Activated CD8-positive, alpha-beta T cell treated with anti-CD3 and anti-CD28 coated beads for 36 hours (primary cell): ENCODE measurements at regions not wholly inside any gene's neighbourhood (a gene's known extent, or its start where the extent isn't known, plus 50 kb on each side); places are given as distances from the start of the nearest gene placed in this dataset.

Experiments used
- ATAC-seq: fragments of 200-7000 bp; cut with Tn5 transposase; one replicate; pipeline ENCODE4 v1.10.0; 2021; ENCODE audit warnings: mild to moderate bottlenecking, moderate library complexity
- CTCF ChIA-PET: fragments of 350-600 bp; sonication (Branson Sonifier 250); formaldehyde crosslinking; loops from one replicate; lab custom pipeline; 2021; ENCODE audit warnings: antibody characterized with exemption; lab: Charles Lee
- POLR2A ChIA-PET: fragments of 350-600 bp; sonication (Branson Sonifier 250); formaldehyde crosslinking; loops from one replicate; lab custom pipeline; 2021; ENCODE audit warnings: antibody characterized with exemption; lab: Charles Lee
- DNase-seq: peaks from one replicate; pipeline ENCODE4 v3.0.0-alpha.2; 2020
- H3K27ac Mint-ChIP-seq: one replicate; pipeline ENCODE4 v1.8.0; 2021; ENCODE audit warnings: mild to moderate bottlenecking, mixed read lengths
- H3K27me3 Mint-ChIP-seq: one replicate; pipeline ENCODE4 v1.8.0; 2021; ENCODE audit warnings: mixed read lengths
- H3K36me3 Mint-ChIP-seq: one replicate; pipeline ENCODE4 v1.8.0; 2021; ENCODE audit warnings: low read depth, mixed read lengths
- H3K4me1 Mint-ChIP-seq: one replicate; pipeline ENCODE4 v1.8.0; 2021; ENCODE audit warnings: low read depth, mixed read lengths
- H3K4me3 Mint-ChIP-seq: one replicate; pipeline ENCODE4 v1.8.0; 2021; ENCODE audit warnings: mild to moderate bottlenecking, moderate library complexity, mixed read lengths
- H3K9me3 Mint-ChIP-seq: one replicate; pipeline ENCODE4 v1.8.0; 2021; ENCODE audit warnings: mixed read lengths
- intact Hi-C: fragments of 100-400 bp; cut with micrococcal nuclease; formaldehyde crosslinking; loops from one replicate; pipeline ENCODE4 v1.10.0; 2022
- TF ChIP-seq, protein P1 (sequence below): fragments of 200-600 bp; IDR thresholded peaks from one replicate; pipeline ENCODE4 v1.8.0; 2022; ENCODE audit warnings: antibody characterized with exemption, mild to moderate bottlenecking

DNA sequence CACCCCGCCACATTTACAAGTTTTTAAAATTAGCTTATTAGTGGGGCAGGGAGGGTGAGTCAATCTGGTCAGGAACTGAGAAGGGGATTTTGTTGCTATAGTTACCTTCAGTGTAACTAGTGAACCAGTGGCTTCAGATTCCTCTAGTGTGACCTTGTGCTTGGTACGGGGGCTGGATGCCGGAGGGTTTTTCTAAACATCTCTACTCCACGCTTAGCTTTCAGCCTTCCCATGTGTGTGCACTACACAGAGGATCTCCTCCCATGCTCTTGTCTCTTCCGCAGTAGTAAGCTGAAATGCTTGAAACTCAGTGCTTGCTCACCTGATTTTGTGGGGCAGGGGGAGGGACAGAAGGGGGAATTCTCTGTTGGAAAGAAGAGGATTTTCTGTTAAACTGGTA, 67.9 kb upstream of the AKAP13 start:
- POLR2A ChIA-PET: interaction anchor here (0.6 to 1.3 kb wide), 3 partner anchors 14 to 377 kb away, joined by 3 read pairs; no protein-coding TSS in a partner anchor
- Mint-ChIP-seq H3K4me3 (peak overlapping the region; percentile 25), H3K36me3 (no peaks in the 10 kb centered on the region), H3K4me1 (peaks cover 53% of the 10 kb centered on the region), H3K27me3 (no peaks in the 10 kb centered on the region), H3K9me3 (peaks cover 4% of the 10 kb centered on the region), H3K27ac (peak overlapping the region; percentile 60)
- ATAC-seq (peak; percentile 52), DNase-seq (peak; percentile 44)
- TF ChIP-seq, protein P1, sequence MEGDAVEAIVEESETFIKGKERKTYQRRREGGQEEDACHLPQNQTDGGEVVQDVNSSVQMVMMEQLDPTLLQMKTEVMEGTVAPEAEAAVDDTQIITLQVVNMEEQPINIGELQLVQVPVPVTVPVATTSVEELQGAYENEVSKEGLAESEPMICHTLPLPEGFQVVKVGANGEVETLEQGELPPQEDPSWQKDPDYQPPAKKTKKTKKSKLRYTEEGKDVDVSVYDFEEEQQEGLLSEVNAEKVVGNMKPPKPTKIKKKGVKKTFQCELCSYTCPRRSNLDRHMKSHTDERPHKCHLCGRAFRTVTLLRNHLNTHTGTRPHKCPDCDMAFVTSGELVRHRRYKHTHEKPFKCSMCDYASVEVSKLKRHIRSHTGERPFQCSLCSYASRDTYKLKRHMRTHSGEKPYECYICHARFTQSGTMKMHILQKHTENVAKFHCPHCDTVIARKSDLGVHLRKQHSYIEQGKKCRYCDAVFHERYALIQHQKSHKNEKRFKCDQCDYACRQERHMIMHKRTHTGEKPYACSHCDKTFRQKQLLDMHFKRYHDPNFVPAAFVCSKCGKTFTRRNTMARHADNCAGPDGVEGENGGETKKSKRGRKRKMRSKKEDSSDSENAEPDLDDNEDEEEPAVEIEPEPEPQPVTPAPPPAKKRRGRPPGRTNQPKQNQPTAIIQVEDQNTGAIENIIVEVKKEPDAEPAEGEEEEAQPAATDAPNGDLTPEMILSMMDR: no peak
- CTCF ChIA-PET: interaction anchor here (0.9 to 2.1 kb wide), 14 partner anchors 9 to 412 kb away, joined by 3 to 10 read pairs (median 4); no protein-coding TSS in a partner anchor
- intact Hi-C loops: no loop called here

DNA sequence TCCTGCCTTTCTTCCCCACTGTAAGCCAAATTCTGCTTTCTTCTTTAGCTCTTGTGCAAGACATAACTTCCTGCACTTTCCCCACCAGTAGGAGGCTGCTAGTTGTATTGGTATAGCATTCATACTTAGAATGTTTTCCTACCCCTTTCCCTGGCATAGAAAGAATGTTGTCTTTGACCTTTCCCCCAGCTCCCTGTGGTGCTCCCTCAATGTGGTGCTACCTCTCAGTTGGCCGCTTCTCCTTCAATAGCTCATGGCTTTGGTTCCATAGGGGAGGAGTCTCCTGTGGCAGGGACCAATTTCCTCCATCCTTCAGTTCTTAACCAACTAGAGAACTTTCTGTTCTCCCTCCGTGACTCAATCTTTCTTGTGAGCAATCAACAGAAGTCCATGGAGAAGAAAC, 67.5 kb upstream of the AKAP13 start:
- H3K27me3 Mint-ChIP-seq: no peaks in the 10 kb centered on the region
- peaks cover 4% of the 10 kb centered on the region for H3K9me3 Mint-ChIP-seq
- TF ChIP-seq, protein P1: no peak
- CTCF ChIA-PET: interaction anchor here (0.9 to 2.1 kb wide), 13 partner anchors 11 to 192 kb away, joined by 3 to 10 read pairs (median 4); no protein-coding TSS in a partner anchor
- intact Hi-C loops: no loop called here
- DNase-seq: no peak
- no peak for ATAC-seq
- peak overlapping the region; percentile 60 for H3K27ac Mint-ChIP-seq
- POLR2A ChIA-PET: interaction anchor here (1.0 to 1.3 kb wide), 2 partner anchors 14 to 100 kb away, joined by 3 read pairs; no protein-coding TSS in a partner anchor
- peaks cover 58% of the 10 kb centered on the region for H3K4me1 Mint-ChIP-seq
- H3K36me3 Mint-ChIP-seq: no peaks in the 10 kb centered on the region
- H3K4me3 Mint-ChIP-seq: peak overlapping the region; percentile 25

DNA sequence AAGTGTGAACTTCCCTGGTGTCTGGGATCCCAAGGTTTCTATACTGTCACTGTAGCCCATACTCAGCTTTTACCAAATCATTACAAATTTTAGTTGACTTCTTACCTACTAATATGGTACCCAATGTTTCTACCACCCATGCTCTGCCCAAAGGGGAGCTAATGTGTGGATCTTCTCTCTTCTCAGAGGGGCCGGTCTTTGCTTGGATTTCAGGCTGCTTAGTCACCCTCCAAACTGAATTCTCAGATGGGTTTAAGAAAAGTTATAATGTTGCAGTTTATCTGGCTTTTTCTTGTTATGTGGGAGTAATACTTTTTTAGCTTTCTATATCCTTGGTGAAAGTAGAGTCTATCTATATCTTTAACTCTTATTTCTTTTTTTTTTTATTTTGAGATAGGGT, 67.1 kb upstream of the AKAP13 start:
- H3K36me3 Mint-ChIP-seq: no peaks in the 10 kb centered on the region
- ChIA-PET CTCF (interaction anchor here (0.9 to 2.1 kb wide), 10 partner anchors 15 to 192 kb away, joined by 3 to 10 read pairs (median 4); no protein-coding TSS in a partner anchor), POLR2A (interaction anchor here (1.0 to 1.3 kb wide), 2 partner anchors 15 to 99 kb away, joined by 3 read pairs; no protein-coding TSS in a partner anchor)
- H3K27me3 Mint-ChIP-seq: no peaks in the 10 kb centered on the region
- intact Hi-C loops: no loop called here
- H3K4me1 Mint-ChIP-seq: peaks cover 59% of the 10 kb centered on the region
- TF ChIP-seq, protein P1: no peak
- no peak overlapping the region for H3K27ac Mint-ChIP-seq
- H3K4me3 Mint-ChIP-seq: no peak overlapping the region
- H3K9me3 Mint-ChIP-seq: peaks cover 4% of the 10 kb centered on the region
- ATAC-seq: no peak
- no peak for DNase-seq

DNA sequence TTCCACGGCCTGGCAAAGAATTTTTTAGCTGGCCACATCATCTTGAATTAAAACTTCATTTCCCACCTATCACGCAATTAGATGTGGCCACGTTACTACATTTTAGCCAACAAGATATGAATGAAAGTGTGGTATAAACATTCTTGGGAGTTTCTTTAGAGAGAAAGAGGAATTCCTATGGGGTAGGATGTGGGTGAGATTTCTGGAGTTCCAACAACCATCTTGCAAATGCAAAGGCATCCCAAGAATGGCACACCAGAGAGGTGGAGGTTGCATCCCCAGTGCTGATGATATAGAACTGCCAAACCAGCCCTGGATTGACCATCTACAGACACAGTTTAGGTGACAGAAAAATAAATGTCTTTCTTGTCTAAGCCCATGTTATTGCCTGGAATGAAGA, 66.3 kb upstream of the AKAP13 start:
- DNase-seq: no peak
- ChIA-PET CTCF (interaction anchor here (1.3 to 5.6 kb wide), 5 partner anchors 15 to 43 kb away, joined by 3 to 54 read pairs (median 10); no protein-coding TSS in a partner anchor), POLR2A (no interaction called here)
- TF ChIP-seq, protein P1: no peak
- no peak overlapping the region for H3K27ac Mint-ChIP-seq
- intact Hi-C loops: no loop called here
- ATAC-seq: no peak
- no peaks in the 10 kb centered on the region for H3K27me3 Mint-ChIP-seq
- H3K4me1 Mint-ChIP-seq: peaks cover 60% of the 10 kb centered on the region
- no peak overlapping the region for H3K4me3 Mint-ChIP-seq
- H3K36me3 Mint-ChIP-seq: no peaks in the 10 kb centered on the region
- H3K9me3 Mint-ChIP-seq: peaks cover 4% of the 10 kb centered on the region

DNA sequence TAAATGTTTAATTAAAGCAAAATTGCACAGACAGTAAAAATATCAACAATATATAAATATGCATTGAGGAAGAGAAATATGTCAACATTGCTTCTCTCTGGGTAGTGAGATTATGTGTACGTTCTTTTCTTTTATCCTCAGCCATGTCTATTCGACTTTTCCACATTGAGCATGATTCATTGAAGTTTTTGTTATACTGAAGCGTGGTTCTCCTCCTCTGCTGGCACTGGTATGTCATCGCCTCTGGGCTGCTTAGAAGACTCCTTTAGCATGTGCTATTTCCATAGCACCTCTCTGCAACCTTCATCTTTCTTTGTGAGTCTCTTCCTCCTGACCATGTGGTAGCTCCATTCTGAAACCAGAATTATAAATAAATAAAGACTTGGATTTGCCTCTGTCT, 65.8 kb upstream of the AKAP13 start:
- Mint-ChIP-seq H3K9me3 (peaks cover 4% of the 10 kb centered on the region), H3K4me3 (no peak overlapping the region), H3K36me3 (no peaks in the 10 kb centered on the region), H3K4me1 (peaks cover 62% of the 10 kb centered on the region), H3K27ac (peak overlapping the region; percentile 77), H3K27me3 (no peaks in the 10 kb centered on the region)
- DNase-seq: peak; percentile 34
- intact Hi-C loops: loop anchor here (5.0 kb wide), 1 partner anchor 98 kb away; no protein-coding TSS in a partner anchor
- TF ChIP-seq, protein P1: no peak
- POLR2A ChIA-PET: no interaction called here
- no peak for ATAC-seq
- CTCF ChIA-PET: interaction anchor here (1.3 to 5.6 kb wide), 3 partner anchors 14 to 96 kb away, joined by 3 to 54 read pairs (median 21); no protein-coding TSS in a partner anchor
